ENCODE measurements at regions not wholly inside any gene's neighbourhood (a gene's known extent, or its start where the extent isn't known, plus 50 kb on each side); places are given as distances from the start of the nearest gene placed in this dataset.
A peak's percentile ranks its signal among the peaks of the same experiment; 100 is the strongest.
"Not testable (repeated sequence)": the region's sequence is repeated elsewhere in the genome, so short reads cannot be mapped to it uniquely, and the experiment has no call there.

DNA sequence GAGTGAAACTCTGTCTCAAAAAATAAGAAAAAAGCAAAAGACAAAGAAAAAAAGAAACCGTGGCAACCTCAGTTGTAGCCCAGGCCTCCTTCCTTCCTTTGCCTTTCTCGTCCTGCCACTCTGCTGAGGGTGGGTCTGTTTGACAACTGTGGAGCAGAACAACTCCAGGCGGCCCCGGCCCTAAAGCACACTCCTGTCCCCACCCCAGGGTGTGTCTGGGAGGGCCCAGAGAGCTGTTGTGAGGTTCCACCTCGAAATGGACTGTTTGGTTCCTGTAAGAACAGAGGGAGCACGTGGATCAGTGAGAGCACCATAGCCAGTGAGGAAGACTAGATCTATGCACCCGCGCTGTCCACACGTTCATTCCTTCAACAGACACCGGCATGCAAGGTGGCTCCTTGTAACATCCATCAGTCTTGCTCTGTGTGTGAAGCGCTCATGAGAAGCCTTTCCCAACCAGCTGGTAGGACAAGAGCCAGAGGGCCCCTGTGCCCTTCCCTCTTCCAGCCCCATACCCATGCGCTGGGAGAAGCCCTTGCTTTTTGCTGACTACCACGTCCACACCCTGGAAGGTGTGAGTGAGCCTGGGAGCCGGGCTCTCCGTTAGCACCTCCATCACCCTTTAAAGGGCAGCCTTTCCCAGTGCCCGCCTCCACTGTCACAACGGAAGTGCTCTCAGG lies 61.6 kb downstream of the SOWAHC start:
- 68 to 79% methylated on average over 17 of the region's 17 CpGs for WGBS, 2 donors
- TF ChIP-seq, protein P1, sequence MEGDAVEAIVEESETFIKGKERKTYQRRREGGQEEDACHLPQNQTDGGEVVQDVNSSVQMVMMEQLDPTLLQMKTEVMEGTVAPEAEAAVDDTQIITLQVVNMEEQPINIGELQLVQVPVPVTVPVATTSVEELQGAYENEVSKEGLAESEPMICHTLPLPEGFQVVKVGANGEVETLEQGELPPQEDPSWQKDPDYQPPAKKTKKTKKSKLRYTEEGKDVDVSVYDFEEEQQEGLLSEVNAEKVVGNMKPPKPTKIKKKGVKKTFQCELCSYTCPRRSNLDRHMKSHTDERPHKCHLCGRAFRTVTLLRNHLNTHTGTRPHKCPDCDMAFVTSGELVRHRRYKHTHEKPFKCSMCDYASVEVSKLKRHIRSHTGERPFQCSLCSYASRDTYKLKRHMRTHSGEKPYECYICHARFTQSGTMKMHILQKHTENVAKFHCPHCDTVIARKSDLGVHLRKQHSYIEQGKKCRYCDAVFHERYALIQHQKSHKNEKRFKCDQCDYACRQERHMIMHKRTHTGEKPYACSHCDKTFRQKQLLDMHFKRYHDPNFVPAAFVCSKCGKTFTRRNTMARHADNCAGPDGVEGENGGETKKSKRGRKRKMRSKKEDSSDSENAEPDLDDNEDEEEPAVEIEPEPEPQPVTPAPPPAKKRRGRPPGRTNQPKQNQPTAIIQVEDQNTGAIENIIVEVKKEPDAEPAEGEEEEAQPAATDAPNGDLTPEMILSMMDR (IDR thresholded peaks at IDR 0.05; ENCODE audit: control extremely low read depth, extremely low read depth), result no peak
- H3K27me3 ChIP-seq (ENCODE audit: control insufficient read depth in 3 of 3, insufficient read depth in 3 of 3, low read length in 2 of 3), result no peaks in the 10 kb centered on the region
- no peaks in the 10 kb centered on the region for H3K36me3 ChIP-seq (ENCODE audit: control insufficient read depth in 4 of 4, insufficient read depth in 4 of 4, low read length in 4 of 4)
- DNase-seq (no peak), ATAC-seq (ENCODE audit: insufficient read depth, low FRiP score) (no peak)
- H3K4me3 ChIP-seq, result no peak overlapping the region
- no peak overlapping the region for H3K9ac ChIP-seq (ENCODE audit: insufficient read depth in 1 of 2, low read length in 2 of 2)
- peaks cover 0 to 36% (median 15%) of the 10 kb centered on the region in 5 donors for H3K4me1 ChIP-seq (ENCODE audit: control insufficient read depth in 5 of 5, insufficient read depth in 5 of 5, low read length in 5 of 5)
- H3K27ac ChIP-seq (ENCODE audit: low read depth in 1 of 2, low read length in 1 of 2), result peak overlapping the region in 1 of 2 donors; percentile 30
- no peaks in the 10 kb centered on the region for H3K9me3 ChIP-seq (ENCODE audit: control insufficient read depth in 4 of 4, insufficient read depth in 3 of 4, low read length in 3 of 4)

DNA sequence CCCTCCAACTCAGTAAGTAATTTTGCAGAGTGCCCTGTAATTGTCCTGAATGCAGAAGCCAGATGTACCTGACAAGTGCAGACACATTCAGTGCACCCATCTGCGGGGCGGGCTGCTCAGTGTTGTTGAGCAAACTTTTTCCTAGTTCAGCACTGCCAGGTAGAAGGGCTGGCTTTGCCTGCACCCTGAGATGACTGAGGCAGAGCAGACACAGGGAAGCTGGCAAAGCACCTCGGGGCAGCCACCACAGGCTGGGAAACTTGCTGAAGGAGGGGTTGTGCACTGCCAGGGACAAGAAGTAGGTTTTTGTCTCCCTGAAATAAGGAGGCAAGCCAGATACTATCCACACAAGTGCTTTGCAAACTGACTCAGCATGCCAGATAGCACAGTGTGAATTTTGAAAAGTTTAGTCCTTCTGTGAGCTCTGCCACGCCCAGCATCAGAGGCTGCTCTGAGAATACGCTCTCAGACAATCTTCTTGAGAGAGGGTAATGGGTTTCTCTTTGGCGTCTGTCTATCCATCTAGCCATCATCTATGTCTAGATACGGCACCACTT lies 62.3 kb downstream of the SOWAHC start:
- ATAC-seq (ENCODE audit: insufficient read depth, low FRiP score) (no peak), DNase-seq (peak in 1 of 3 donors; percentile 16)
- Histone ChIP-seq H3K27me3 (ENCODE audit: control insufficient read depth in 3 of 3, insufficient read depth in 3 of 3, low read length in 2 of 3) (no peaks in the 10 kb centered on the region), H3K36me3 (ENCODE audit: control insufficient read depth in 4 of 4, insufficient read depth in 4 of 4, low read length in 4 of 4) (no peaks in the 10 kb centered on the region), H3K27ac (ENCODE audit: low read depth in 1 of 2, low read length in 1 of 2) (peak overlapping the region in 1 of 2 donors; percentile 30), H3K9ac (ENCODE audit: insufficient read depth in 1 of 2, low read length in 2 of 2) (no peak overlapping the region), H3K4me3 (no peak overlapping the region), H3K9me3 (ENCODE audit: control insufficient read depth in 4 of 4, insufficient read depth in 3 of 4, low read length in 3 of 4) (no peaks in the 10 kb centered on the region), H3K4me1 (ENCODE audit: control insufficient read depth in 5 of 5, insufficient read depth in 5 of 5, low read length in 5 of 5) (peaks cover 0 to 41% (median 15%) of the 10 kb centered on the region in 5 donors)
- 72 to 90% methylated on average over 7 of the region's 7 CpGs for WGBS, 2 donors
- TF ChIP-seq, protein P1 (IDR thresholded peaks at IDR 0.05; ENCODE audit: control extremely low read depth, extremely low read depth), result no peak

DNA sequence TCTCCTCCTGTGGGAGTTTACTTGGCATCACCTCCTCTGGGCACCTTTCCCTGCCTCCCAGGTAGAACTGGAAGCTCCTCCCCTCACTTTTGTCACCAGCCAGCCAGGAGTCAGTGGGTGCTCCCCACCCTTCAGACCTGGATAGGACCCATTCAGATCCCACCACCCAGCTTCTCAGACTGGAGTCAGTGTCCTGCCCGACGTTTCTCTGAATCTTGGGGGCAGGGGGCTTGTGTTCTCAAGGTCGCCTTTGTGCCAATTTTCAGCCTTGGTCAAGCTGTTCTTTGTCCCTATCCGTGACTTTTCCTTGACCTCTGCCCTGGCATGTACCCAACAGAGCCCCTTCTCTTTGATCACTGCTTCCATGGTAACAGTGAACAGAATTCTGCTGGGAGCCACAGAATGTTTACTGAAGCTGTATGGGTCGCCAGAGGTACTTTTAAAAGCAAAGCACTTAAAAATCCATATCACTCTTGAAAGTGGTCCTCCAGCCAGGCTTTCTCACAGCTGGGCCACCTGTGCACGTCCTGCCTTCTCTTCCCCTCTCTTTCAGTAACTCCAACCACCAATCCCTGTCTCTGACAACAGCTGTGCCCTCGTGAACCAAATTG lies 63.1 kb downstream of the SOWAHC start:
- Histone ChIP-seq H3K4me1 (ENCODE audit: control insufficient read depth in 5 of 5, insufficient read depth in 5 of 5, low read length in 5 of 5) (peaks cover 0 to 49% (median 17%) of the 10 kb centered on the region in 5 donors), H3K27ac (ENCODE audit: low read depth in 1 of 2, low read length in 1 of 2) (peak overlapping the region in 1 of 2 donors; percentile 21)
- peak; percentile 41 to 60 (median 55) for DNase-seq
- not testable (repeated sequence) for H3K4me3 ChIP-seq; H3K9me3 ChIP-seq (ENCODE audit: control insufficient read depth in 4 of 4, insufficient read depth in 3 of 4, low read length in 3 of 4); ATAC-seq (ENCODE audit: insufficient read depth, low FRiP score); H3K9ac ChIP-seq (ENCODE audit: insufficient read depth in 1 of 2, low read length in 2 of 2); H3K36me3 ChIP-seq (ENCODE audit: control insufficient read depth in 4 of 4, insufficient read depth in 4 of 4, low read length in 4 of 4); H3K27me3 ChIP-seq (ENCODE audit: control insufficient read depth in 3 of 3, insufficient read depth in 3 of 3, low read length in 2 of 3)
- WGBS, 2 donors, result 47 to 75% methylated on average over 7 of the region's 7 CpGs

DNA sequence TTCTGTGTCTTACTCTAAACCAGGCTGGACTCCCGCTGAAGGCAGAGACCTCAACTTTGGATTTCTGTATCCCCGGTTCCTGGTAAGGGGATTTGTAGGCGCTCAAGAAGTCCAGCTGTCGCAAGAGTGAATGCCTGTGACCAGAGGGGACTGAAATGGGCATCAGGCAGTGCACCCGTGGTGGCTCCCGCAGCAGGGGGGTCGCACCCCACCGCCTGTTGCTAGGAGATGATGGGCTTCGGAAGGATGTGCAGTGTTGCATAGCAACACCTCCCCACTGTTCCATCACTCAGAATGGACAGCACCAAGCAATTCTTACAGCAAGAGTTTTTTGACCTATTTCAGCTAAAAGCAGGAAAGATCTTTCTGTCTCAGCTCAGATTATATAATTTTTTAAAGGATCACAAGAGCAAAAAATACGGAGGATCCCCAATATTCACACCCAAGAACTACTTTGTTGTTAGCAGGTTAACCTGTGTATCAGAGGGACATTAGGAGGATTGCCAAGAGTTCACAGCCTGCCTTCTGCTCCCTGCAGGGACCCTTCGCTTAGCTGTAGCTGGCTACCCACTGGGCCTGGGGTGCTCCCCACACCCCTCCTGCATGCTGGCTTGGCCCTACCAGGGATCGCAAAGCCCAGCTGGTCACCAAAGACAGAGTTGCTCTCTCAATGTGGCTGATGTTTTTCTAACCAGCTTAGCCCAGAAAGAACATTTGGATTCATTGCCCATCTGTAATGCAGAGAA lies 63.8 kb downstream of the SOWAHC start:
- Histone ChIP-seq H3K36me3 (ENCODE audit: control insufficient read depth in 4 of 4, insufficient read depth in 4 of 4, low read length in 4 of 4) (no peaks in the 10 kb centered on the region), H3K27ac (ENCODE audit: low read depth in 1 of 2, low read length in 1 of 2) (peak overlapping the region in 1 of 2 donors; percentile 12), H3K9ac (ENCODE audit: insufficient read depth in 1 of 2, low read length in 2 of 2) (no peak overlapping the region), H3K4me3 (no peak overlapping the region), H3K4me1 (ENCODE audit: control insufficient read depth in 5 of 5, insufficient read depth in 5 of 5, low read length in 5 of 5) (peaks cover 0 to 49% (median 19%) of the 10 kb centered on the region in 5 donors), H3K9me3 (ENCODE audit: control insufficient read depth in 4 of 4, insufficient read depth in 3 of 4, low read length in 3 of 4) (no peaks in the 10 kb centered on the region), H3K27me3 (ENCODE audit: control insufficient read depth in 3 of 3, insufficient read depth in 3 of 3, low read length in 2 of 3) (no peaks in the 10 kb centered on the region)
- TF ChIP-seq, protein P1 (IDR thresholded peaks at IDR 0.05; ENCODE audit: control extremely low read depth, extremely low read depth), result no peak
- no peak for ATAC-seq (ENCODE audit: insufficient read depth, low FRiP score)
- DNase-seq, result peak in 1 of 3 donors; percentile 25
- WGBS, 2 donors, result 69 to 88% methylated on average over 12 of the region's 12 CpGs

DNA sequence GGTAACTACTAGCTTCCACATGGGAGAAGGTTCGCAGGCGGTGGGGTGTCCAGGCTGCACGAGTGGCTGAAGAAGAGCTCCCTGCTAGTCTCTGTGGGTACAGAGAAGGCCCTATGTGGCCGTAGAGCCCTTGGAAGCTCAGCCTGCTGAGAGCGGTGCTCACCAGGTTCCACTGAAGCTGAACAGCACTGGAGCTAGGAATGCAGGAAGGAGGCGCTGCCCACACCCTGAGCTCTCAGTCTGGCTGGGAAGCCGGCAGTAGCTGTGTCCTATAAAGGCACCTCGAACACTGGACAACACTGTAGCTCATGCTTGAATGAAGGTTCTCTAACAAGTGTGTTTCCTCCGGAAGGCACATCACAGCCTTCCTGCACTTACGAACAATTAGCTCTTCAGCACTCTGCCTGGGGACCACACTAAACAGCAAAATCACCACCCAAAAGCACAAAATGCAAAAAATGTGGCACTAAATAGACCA lies 64.6 kb downstream of the SOWAHC start:
- peak; percentile 22 for ATAC-seq (ENCODE audit: insufficient read depth, low FRiP score)
- not testable (repeated sequence) for H3K9ac ChIP-seq (ENCODE audit: insufficient read depth in 1 of 2, low read length in 2 of 2)

More for the DNA sequence above, 64.6 kb downstream of the SOWAHC start:
- not testable (repeated sequence) for H3K36me3 ChIP-seq (ENCODE audit: control insufficient read depth in 4 of 4, insufficient read depth in 4 of 4, low read length in 4 of 4); H3K9me3 ChIP-seq (ENCODE audit: control insufficient read depth in 4 of 4, insufficient read depth in 3 of 4, low read length in 3 of 4); H3K27me3 ChIP-seq (ENCODE audit: control insufficient read depth in 3 of 3, insufficient read depth in 3 of 3, low read length in 2 of 3); H3K4me3 ChIP-seq
- Histone ChIP-seq H3K27ac (ENCODE audit: low read depth in 1 of 2, low read length in 1 of 2) (peak overlapping the region in 1 of 2 donors; percentile 24), H3K4me1 (ENCODE audit: control insufficient read depth in 5 of 5, insufficient read depth in 5 of 5, low read length in 5 of 5) (peaks cover 0 to 49% (median 19%) of the 10 kb centered on the region in 5 donors)
- 54 to 71% methylated on average over 10 of the region's 10 CpGs for WGBS, 2 donors
- peak in 1 of 3 donors; percentile 9 for DNase-seq

Data from lung (tissue), 11 donors.